Keratinocyte (primary cell): ENCODE measurements at regions not wholly inside any gene's neighbourhood (a gene's known extent, or its start where the extent isn't known, plus 50 kb on each side); places are given as distances from the start of the nearest gene placed in this dataset.

ENCODE experiments used
- CTCF ChIP-seq, 3 experiments: IDR thresholded peaks in 1 of 3; conservative IDR thresholded peaks in 1 of 3; optimal IDR thresholded peaks in 1 of 3; 2 replicates in 2 of 3; 3 replicates in 1 of 3; pipeline versions ENCODE3 to v1.5.1; 2011; ENCODE audit warnings: low read length in 3 of 3, mild to moderate bottlenecking in 3 of 3, moderate library complexity in 2 of 3, control low read depth in 1 of 3, inconsistent platforms in 1 of 3; ENCODE audit not compliant: insufficient read depth in 2 of 3; ENCODE audit errors: extremely low read depth in 1 of 3
- EZH2 ChIP-seq: IDR thresholded peaks from one replicate; pipeline ENCODE4 v1.6.1; 2012; ENCODE audit warnings: inconsistent platforms, mild to moderate bottlenecking, low read length, moderate library complexity

- no peak for TF ChIP-seq CTCF (optimal IDR thresholded peaks at IDR 0.05 in 1 of 3, IDR thresholded peaks at IDR 0.05 in 1 of 3, conservative IDR thresholded peaks at IDR 0.05 in 1 of 3; ENCODE audit: extremely low read depth in 1 of 3, insufficient read depth in 2 of 3, low read length in 3 of 3)
- no peak for TF ChIP-seq EZH2
Measured at GRCh38 chr7:16368885-16369284, 52.5 kb downstream of the CRPPA start.
